RKO (cell line): ENCODE measurements at regions not wholly inside any gene's neighbourhood (a gene's known extent, or its start where the extent isn't known, plus 50 kb on each side); places are given as distances from the start of the nearest gene placed in this dataset.
"Not testable (repeated sequence)": the region's sequence is repeated elsewhere in the genome, so short reads cannot be mapped to it uniquely, and the experiment has no call there.

Experiments
- DNase-seq: peaks from one replicate; pipeline ENCODE4 v3.0.0-alpha.2; 2016; ENCODE audit warnings: low spot score

DNA sequence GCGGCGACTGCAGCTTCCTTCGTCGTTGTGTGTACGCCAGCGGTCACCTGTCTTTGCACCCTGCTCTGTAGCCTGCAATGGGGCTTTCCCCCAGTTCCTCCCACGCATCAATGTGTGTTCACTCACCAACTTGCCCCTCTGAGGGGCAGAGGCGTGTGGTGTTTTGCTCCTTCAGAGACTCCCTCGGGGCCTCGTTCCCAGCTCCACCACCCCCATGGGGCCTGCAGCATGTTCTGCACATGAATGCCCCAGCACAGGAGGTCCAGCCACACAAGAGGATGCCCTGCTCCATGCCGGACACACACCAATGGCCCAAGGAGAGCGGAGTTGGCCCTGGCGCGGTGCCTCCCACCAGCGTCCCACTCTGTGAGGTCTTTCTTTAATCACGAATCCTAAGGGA, 196.8 kb downstream of the BANP start:
- not testable (repeated sequence) for DNase-seq

DNA sequence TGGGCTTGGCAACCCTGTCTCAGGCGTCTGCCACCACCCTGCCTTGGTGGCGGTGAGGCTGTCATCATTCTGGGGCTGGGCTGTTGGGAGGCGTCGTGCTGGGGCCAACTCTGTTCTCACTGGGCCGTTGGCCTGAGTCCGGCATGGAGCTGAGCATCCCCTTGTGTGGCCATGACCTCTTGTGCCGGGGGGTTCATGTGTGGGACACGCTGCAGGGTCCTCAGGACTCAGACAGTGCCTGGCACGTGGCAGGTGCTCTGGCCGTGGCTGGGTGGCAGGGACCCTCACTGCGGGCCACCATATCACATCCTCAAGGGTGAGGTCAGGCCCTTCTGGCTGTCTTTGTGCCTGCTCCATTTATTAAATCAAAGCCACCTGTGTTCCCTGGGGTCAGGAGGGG, 197.4 kb downstream of the BANP start:
- not testable (repeated sequence) for DNase-seq

DNA sequence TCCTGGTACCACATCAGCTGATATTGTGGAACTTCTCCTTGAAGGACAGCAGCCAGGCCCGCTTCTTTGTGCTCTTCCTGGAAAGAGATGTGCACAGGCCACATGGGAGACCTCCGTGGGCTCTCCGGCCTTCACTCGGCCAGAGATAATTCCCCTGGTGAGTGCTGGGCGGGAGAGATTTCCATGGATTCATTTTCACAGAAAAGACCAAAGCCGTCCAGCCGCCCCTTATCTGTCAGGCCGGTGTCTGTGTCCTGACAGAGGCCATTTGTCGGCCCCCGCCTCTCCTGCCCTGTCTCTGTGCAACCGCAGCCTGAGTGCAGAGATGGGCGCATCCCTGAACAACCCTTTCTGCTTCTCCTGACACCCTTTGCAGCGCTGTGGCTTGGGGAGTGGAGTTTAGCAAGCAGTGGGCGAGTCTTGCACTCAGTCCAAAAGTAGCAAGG, 197.9 kb downstream of the BANP start:
- not testable (repeated sequence) for DNase-seq

DNA sequence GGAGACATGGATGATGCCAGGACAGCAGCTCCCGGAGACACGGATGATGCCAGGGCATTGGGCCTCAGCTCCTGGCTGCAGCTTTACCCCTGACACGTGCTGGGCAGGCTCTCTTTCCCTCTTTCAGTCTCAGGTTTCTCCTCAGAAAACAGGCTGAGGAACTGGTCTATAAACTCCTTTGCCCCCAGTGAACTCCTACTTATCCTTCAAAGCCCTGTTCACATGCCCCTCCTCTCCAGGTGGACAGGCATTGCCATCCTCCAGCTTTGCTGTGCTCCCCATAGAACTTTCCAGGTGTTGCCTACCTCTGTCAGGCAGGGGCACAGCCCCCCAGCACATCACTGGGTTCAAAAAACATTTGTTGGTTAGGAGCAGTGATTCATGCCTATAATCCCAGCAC, 198.4 kb downstream of the BANP start:
- DNase-seq: not testable (repeated sequence)

DNA sequence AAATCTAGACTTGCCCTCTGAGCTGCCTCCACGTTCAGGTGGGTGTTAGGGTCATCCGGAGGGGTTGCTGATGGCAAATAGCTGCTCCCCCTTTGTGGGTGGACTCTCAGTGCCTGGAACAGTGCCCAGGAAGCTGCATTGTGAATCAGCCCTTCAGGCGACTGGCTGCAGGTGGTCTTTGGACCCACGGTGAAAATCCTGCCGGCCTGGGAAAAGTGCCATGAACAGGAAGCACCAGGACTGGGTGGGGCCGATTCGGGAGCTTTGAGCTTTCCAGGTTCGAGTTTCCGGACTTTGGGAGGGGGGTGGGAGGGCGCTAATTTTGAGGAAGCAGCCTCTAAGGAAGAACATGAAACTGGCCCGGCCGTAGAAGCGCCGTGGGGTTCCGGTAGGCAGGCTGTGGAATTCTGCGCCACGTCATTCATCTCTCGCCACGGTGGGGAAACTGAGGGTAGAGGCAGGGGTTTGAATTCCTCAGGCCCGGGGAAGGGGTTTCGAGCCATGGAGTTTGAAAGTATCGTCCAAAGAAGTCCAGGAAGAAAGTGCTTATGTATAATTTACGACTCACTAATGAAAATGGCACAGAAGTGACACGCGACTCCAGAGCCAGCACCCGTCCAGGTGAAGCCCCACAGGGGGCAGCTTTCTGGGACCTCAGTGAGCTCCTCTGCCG, 199.4 kb downstream of the BANP start:
- not testable (repeated sequence) for DNase-seq

DNA sequence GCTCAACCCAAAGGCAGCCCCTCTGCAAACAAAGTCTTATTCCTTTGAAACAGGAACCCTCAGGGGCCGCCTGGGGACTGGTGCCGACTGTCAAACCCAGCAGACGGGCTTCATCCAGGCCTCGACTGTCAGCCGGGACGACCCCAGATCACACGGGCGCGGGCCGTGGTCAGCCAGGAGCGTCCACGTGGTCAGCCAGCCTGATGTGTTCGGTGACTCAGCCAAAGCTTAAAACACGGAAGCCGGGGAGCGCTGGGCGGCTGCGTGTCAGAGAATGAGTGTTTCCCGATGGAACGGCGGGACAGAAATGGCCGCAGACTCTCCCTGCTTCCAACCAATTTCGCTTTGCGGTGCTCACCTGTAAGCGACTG, 199.9 kb downstream of the BANP start:
- peak; percentile 58 for DNase-seq

DNA sequence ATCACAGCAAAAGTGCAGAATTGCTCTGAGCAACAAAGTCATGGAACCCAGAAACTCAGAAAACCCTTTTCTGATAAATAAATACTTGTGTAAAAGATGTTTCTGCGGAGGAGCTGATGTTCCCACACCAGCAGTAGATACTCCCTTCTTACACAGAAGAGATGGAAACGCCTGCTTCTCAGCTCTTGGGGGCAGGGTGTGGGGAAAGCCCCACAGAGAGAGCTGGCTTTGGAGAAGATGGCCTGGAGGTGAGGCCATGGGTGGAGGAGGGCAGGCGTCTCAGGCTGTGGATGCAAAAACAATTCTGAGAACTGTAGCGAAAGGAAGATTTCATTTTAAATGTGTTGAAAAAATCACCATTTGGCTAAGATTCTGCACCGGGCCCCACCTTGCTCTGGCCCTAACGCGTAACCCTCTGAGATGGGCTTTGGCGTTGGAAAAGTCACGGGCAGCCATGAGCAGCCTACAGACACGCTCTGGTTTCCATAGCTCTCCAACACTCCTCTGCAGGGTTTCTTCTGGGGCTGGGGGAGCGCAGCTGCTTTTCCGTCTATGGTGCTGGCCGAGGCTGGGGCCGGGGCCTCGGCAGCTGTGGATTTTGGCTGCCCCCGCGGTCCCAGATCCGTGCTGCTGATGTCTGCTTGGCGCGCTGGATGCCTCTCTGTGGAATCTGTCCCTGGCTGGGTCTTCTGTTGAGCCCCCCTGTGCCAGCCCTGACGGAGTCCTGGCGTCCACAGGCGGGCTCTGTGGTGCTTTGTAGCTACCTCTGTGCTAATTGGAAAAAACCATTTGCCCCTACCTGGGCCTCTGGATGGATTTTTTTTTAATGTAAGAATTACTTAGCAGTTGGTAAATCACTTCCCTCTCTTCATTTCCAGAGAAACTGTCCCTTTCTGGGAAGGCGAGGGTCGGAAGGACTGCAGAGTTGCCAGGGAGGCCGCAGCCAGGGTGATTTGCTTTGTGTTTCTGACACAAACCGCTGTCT, 200.9 kb downstream of the BANP start:
- not testable (repeated sequence) for DNase-seq

DNA sequence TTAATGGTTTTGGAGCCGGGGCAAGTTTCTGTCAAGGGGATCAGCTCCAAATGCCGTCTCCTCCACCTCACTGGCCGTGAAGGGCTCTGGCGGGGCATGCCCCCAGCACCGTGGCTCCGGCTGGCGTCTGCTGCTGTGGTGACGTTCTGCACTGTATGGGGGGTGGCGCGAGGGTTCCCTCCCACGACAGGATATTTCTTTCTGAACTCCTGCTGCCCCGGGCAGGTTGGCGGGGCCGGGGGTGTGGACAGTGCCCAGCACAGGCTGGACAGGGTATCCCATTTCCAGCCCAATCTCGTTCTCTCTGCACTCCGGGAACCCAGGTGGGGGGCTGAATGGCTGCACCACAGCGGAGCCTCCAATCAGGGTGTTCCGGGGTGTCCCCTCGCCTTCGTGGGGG, 201.6 kb downstream of the BANP start:
- DNase-seq: not testable (repeated sequence)

DNA sequence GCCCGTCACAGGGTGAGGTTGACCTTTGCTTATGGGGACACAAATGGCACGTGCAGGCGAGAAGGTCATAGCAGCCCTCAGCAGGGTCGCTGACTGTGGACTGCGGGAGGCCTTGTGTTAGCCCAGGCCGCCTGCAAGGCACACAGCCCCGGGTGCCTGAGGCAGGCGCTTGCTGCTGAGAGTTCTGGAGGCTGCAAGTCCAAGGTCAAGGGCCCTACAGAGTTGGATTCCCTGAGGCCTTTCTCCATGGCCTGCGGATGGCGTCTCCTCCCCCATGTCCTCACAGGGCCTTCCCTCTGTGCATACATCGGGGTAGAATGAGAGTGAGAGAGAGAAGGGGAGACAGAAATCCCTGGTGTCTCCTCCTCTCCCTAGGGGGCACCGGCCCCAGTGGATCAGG, 202.3 kb downstream of the BANP start:
- DNase-seq: not testable (repeated sequence)

DNA sequence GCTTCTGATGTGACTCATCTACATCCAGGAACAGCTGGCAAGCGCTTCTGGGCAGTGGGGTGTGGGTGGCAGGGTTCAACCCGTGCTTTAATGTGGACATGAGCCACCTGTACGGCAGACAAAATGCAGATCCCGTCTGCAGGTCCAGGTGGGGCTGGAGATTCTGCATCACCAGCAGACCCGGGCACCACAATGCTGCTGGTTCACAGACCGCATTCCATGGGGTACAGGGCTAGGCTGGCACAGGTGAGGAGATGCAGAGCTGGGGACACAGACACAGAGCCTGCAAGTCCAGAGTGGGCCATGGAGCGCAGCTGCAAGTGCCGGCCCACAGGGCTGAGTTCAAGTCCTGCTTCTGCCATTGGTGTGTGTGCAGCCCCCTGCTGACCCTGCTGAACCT, 203.7 kb downstream of the BANP start:
- DNase-seq: not testable (repeated sequence)

DNA sequence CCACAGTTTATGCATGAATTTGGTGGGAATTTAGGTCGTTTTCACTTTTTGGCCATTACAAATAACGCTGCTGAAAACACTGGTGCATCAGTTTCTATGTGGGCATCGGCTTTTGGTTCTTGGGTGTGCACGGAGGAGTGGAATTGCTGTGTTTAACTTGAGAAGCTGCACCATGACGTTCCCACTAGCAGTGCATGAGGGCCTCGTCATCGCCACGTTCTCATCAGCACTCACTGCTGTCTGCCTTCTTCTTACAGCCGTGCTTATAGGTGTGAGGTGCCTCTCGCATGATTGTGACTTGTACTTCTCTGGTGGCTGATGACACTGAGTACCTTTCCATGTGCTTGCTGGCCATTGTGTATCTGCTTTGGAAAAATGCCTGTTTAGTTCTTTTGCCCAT, 204.4 kb downstream of the BANP start:
- DNase-seq: not testable (repeated sequence)

DNA sequence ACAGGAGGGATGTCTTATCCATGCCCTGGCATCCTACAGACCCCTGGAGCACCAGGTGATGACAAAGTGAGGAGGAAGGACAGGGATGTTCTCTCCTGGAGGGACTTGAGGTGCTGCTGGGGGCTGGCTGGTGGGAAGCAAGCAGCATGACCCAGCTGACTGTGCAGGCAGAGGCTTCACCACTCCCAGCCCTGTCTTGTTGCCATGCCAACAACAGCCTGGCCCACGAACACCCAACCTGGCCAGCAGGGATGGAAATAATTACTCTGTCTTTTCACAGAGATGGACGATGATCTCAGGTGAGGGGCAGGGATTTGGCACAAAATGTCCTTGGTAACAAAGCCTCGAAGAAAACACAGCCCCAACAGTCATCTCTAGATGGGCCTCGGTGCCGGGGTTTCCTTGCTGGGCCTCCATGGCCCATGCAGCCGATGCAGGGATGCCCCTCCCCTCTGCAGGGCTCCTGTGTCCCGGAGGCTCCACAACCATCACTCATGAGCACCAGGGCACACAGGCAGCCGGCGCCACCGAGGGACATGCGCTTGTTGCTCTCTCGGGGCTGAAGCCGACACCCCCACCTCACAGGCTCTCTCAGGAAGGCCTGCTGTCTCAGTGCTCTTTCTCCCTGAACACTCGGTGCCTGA, 205.5 kb downstream of the BANP start:
- DNase-seq: not testable (repeated sequence)

DNA sequence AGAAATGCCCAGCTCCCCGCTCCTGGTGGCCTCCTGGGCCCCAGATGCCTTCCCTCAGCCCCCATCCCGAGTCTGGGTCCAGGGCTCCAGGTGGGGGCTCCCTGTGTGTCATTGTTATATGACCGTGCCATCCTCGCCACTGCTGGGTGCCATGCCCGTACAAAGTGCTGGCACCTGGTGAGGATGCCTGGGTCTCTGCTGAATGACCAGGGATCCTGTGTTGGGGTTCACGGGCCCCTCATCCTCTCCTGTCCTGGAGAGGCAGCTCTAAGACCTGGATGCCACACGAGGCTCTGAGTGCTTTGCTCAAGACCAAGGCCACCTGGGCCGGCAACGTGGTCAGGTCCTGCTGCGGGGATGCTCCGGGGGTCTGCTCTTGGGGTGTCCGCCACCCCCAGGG, 206.5 kb downstream of the BANP start:
- not testable (repeated sequence) for DNase-seq

DNA sequence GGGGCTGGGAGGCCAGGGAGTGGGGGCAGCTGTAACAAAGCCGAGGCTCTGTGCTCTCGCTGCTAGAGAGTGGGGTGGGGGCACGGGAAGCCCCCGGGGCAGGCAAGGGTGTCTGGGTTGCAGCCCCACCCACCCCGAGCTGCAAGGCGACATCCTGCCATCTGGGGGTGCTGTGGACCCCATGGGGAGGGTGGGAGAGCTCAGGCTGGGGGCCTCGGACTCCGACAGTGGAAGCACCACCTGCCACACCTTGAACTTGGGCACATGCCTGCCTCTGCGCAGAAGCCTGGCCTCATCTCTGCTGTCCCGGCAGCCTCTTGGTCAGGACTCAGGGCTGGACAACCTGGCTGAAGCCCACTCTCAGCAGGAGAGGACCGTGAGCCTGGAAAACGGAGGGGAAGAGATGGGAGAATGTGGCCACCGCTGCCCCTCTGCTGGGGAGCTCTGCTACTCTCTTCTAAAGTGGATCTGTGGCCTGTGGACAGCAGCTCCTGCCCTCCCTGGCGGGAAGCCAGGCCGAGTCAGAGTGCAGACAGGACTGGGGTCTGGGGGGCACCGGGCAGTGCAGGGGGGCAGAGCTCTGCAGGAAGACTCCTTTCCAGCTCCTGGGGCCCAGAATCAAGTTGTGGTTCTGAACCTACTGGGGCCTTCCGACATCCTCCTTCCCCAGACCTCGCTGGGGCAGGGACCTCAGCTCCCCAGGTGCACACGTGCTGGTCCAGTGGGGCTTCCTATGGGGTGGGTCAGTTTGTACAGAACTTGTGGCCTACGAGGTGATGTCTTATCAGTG, 207.2 kb downstream of the BANP start:
- not testable (repeated sequence) for DNase-seq

DNA sequence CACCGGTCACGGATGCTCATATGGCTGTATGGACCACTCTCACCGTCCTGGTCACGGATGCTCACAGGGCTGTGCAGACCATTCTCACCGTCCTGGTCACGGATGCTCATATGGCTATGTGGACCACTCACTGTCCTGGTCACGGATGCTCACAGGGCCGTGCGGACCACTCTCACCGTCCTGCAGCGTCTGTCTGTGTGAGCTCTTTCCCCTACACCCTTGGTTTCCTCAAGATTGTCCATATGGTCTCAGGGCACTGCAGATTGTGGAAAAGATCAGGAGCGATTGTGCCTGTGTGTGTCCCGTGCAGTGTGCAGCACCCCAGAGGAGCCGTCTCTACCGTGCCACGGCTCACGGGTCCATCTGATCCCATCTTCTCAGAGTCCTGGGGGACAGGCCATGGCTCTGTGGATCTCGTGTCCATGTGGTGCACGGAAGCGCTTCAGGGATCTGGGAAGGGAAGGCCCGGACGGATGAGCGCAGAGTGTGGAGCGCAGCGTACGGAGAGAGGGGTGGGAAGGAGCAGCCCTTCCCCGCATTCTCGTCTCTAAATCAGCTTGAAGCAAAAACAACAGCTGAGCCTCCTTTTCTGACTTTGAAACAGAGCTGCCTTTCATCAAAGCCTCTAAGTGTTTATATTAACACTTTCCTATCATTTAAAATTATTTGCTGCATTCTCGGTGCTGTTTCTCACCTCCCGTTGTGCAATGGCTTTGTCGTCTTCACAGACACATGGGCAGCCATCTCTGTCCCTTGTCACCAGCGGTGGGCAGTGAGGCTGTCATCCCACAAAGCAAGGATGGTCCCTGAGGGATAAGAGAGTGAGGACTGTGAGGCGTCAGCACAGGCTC, 208.0 kb downstream of the BANP start:
- not testable (repeated sequence) for DNase-seq

DNA sequence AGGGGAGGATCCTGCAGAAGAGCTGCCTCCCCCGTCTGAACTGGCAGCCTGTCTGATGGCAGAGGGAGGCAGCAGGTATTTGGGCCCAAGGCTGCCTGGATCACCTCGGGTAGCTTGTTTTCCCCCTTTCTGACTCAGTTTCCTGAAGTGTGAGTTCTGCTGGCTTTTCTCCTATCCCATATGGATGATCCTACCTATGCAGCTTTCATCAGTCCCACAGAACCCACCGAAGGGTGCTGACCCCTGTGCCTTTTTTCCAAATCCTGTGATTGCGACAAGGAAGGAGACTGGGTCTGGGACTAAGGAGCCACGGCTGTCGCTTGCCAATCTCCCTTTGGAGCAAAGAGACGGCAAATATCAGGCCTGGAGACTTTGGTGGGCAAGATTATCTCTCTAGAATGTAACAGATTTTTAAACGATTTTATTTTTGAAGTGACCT, 208.7 kb downstream of the BANP start:
- DNase-seq: not testable (repeated sequence)

DNA sequence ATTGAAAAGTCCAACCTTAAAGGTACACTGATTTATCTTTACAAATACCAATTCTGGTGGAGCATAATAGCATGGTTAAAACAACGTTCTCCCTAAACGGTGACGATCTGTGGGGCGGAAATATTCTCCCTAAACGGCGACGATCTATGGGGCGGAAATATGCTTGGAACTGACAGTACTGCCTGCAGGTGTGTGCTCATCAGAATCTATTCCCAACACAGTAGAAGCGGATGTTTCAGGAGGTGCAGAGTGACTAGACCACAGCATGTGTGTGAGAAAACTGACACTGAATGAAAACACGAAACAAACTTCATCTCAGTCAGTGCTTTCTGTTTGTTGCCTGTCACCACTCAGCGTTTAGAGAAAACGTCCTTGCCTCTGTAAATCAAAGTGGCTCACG, 210.0 kb downstream of the BANP start:
- DNase-seq: not testable (repeated sequence)

DNA sequence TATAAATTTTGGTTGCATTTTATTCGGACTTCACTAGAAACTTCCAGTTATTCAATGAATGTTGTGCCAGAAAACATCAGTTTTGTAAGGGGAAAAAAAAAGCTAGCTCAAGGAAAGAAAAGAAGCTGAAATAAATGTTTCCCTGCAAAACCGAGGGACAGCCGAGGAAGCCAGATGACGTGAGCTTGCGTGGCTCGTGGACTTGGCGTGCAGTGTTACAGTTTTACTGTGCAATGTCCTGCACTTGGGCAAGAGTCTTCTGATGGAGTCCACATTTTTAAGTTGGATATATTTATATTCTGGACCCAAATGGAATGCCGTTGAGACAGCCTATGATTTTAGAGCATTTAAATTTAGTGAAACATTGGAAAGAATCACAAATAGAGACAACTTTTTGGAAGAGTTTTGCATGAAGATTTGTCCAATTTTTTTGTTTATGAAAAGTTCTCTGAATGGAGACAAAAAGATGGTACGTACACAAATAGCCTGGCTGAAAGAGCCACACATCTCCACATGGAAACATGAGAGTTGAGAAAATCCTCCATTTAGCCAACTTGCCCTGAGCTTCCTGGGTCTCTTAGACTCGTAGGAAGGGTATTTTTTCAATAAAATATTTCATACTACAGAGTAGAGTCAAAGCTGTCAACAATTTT, 210.5 kb downstream of the BANP start:
- DNase-seq: not testable (repeated sequence)

DNA sequence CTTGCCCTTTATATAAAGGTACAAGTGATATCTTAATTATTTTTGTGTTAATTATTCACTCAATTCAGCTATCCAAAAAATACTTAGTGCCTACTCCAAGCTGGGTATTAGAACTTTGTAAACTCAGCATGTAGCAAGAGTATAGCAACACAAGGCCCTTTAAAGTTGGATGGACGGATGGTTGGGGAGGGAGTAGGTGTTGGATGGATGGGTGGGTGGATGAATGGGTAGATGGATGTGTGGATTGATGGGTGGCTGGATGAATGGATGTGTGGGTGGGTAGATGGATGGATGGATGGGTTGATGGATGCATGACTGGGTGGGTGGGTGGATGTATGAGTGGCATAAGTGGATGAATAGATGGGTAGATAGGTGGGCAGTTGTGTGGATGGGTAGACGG, 211.5 kb downstream of the BANP start:
- not testable (repeated sequence) for DNase-seq
